HG02763 (cell line): ENCODE measurements at regions not wholly inside any gene's neighbourhood (a gene's known extent, or its start where the extent isn't known, plus 50 kb on each side); places are given as distances from the start of the nearest gene placed in this dataset.
"Not testable (repeated sequence)": the region's sequence is repeated elsewhere in the genome, so short reads cannot be mapped to it uniquely, and the experiment has no call there.

Source experiments
- ATAC-seq: cut with Tn5 transposase; IDR thresholded peaks from one replicate; pipeline ENCODE4 v1.9.1; 2021; ENCODE audit warnings: mild to moderate bottlenecking, moderate library complexity; ENCODE audit not compliant: unreplicated experiment

- ATAC-seq, result no peak
Observed at GRCh38 chr18:56445422-56445821, 193.0 kb downstream of the TXNL1 start.

- no peak for ATAC-seq
Observed at GRCh38 chr18:56444201-56444600, 194.2 kb downstream of the TXNL1 start.

GRCh38 chr18:56443166-56443907 is 195.1 kb downstream of the TXNL1 start:
- no peak for ATAC-seq

- not testable (repeated sequence) for ATAC-seq
Observed at GRCh38 chr18:56438480-56438879, 199.9 kb downstream of the TXNL1 start.

- no peak for ATAC-seq
Observed at GRCh38 chr18:56436651-56437050, 201.7 kb downstream of the TXNL1 start.

- ATAC-seq, result no peak
Observed at GRCh38 chr18:56433919-56434318, 204.5 kb downstream of the TXNL1 start.

- no peak for ATAC-seq
Observed at GRCh38 chr18:56431551-56431950, 206.8 kb downstream of the TXNL1 start.

- ATAC-seq, result no peak
Observed at GRCh38 chr18:56423626-56424025, 214.8 kb downstream of the TXNL1 start.

GRCh38 chr18:56421647-56422046 is 216.7 kb downstream of the TXNL1 start:
- no peak for ATAC-seq

GRCh38 chr18:56420868-56421267 is 217.5 kb downstream of the TXNL1 start:
- ATAC-seq, result not testable (repeated sequence)

- ATAC-seq, result no peak
Observed at GRCh38 chr18:56414357-56414756, 224.0 kb downstream of the TXNL1 start.

- no peak for ATAC-seq
Observed at GRCh38 chr18:56413862-56414261, 224.5 kb downstream of the TXNL1 start.

GRCh38 chr18:56412951-56413350 is 225.4 kb downstream of the TXNL1 start:
- ATAC-seq, result no peak

- ATAC-seq, result no peak
Observed at GRCh38 chr18:56409736-56410135, 228.7 kb downstream of the TXNL1 start.

- no peak for ATAC-seq
Observed at GRCh38 chr18:56407646-56408180, 230.7 kb downstream of the TXNL1 start.

- no peak for ATAC-seq
Observed at GRCh38 chr18:56402872-56403516, 235.4 kb downstream of the TXNL1 start.

- ATAC-seq, result no peak
Observed at GRCh38 chr18:56393870-56394269, 244.5 kb downstream of the TXNL1 start.

- no peak for ATAC-seq
Observed at GRCh38 chr18:56391931-56392590, 246.3 kb downstream of the TXNL1 start.

GRCh38 chr18:56390626-56391025 is 247.8 kb downstream of the TXNL1 start:
- ATAC-seq, result no peak

- ATAC-seq, result no peak
Observed at GRCh38 chr18:56389190-56389589, 249.2 kb downstream of the TXNL1 start.

- ATAC-seq, result no peak
Observed at GRCh38 chr18:56388571-56388970, 249.8 kb downstream of the TXNL1 start.

GRCh38 chr18:56386856-56387255 is 251.5 kb downstream of the TXNL1 start:
- no peak for ATAC-seq
